Astrocyte (in vitro differentiated cells and primary cell): ENCODE measurements at regions not wholly inside any gene's neighbourhood (a gene's known extent, or its start where the extent isn't known, plus 50 kb on each side); places are given as distances from the start of the nearest gene placed in this dataset.

ENCODE experiments used
- DNase-seq: peaks from one replicate; pipeline ENCODE4 v3.0.0-alpha.2; 2010; ENCODE audit warnings: low read depth
- FAIRE-seq: peaks from 2 replicates; lab custom pipeline; 2011; peaks lifted over from hg19 to GRCh38; lab: Jason Lieb, UNC
- H2AFZ ChIP-seq: 2 replicates; pipeline ENCODE4 v1.6.0; 2012; ENCODE audit warnings: low read depth, low read length, inconsistent platforms
- H3K27ac ChIP-seq: 2 replicates; pipeline ENCODE4 v1.5.1; 2011; ENCODE audit warnings: low read depth, low read length, inconsistent platforms
- H3K27me3 ChIP-seq: 2 replicates; pipeline ENCODE4 v1.6.0; 2011; ENCODE audit warnings: low read length, inconsistent platforms; ENCODE audit not compliant: insufficient read depth
- H3K36me3 ChIP-seq: 2 replicates; pipeline ENCODE4 v1.5.1; 2011; ENCODE audit warnings: low read length, inconsistent platforms; ENCODE audit not compliant: insufficient read depth
- H3K4me1 ChIP-seq: 2 replicates; pipeline ENCODE4 v1.5.1; 2011; ENCODE audit warnings: low read length, inconsistent platforms; ENCODE audit not compliant: insufficient read depth
- H3K4me2 ChIP-seq: 2 replicates; pipeline ENCODE4 v1.6.0; 2012; ENCODE audit warnings: low read length, inconsistent platforms
- H3K4me3 ChIP-seq: 2 replicates; pipeline ENCODE4 v1.5.1; 2011; ENCODE audit warnings: low read depth, mild to moderate bottlenecking, low read length, inconsistent platforms; ENCODE audit not compliant: insufficient read depth
- H3K79me2 ChIP-seq: 2 replicates; pipeline ENCODE4 v1.6.0; 2012; ENCODE audit warnings: mild to moderate bottlenecking, low read length, inconsistent platforms; ENCODE audit not compliant: insufficient read depth
- H3K9ac ChIP-seq: 2 replicates; pipeline ENCODE4 v1.6.0; 2012; ENCODE audit warnings: mild to moderate bottlenecking, low read length, inconsistent platforms
- H3K9me3 ChIP-seq: 2 replicates; pipeline ENCODE4 v1.5.1; 2012; ENCODE audit warnings: low read depth, mild to moderate bottlenecking, low read length, inconsistent platforms; ENCODE audit not compliant: insufficient read depth
- H4K20me1 ChIP-seq: 2 replicates; pipeline ENCODE4 v1.6.0; 2012; ENCODE audit warnings: low read length, inconsistent platforms; ENCODE audit not compliant: insufficient read depth
- H3K27ac Mint-ChIP-seq: one replicate; pipeline ENCODE4 v1.8.0; 2021; ENCODE audit warnings: mild to moderate bottlenecking, mixed read lengths; ENCODE audit not compliant: unreplicated experiment
- H3K27me3 Mint-ChIP-seq: one replicate; pipeline ENCODE4 v1.8.0; 2021; ENCODE audit warnings: low read depth, mixed read lengths; ENCODE audit not compliant: unreplicated experiment
- H3K36me3 Mint-ChIP-seq: one replicate; pipeline ENCODE4 v1.8.0; 2021; ENCODE audit warnings: low read depth, mixed read lengths; ENCODE audit not compliant: unreplicated experiment
- H3K4me1 Mint-ChIP-seq: one replicate; pipeline ENCODE4 v1.8.0; 2021; ENCODE audit warnings: low read depth, mixed read lengths; ENCODE audit not compliant: unreplicated experiment
- H3K4me3 Mint-ChIP-seq: one replicate; pipeline ENCODE4 v1.8.0; 2021; ENCODE audit warnings: mild to moderate bottlenecking, moderate library complexity, mixed read lengths; ENCODE audit not compliant: unreplicated experiment
- H3K9me3 Mint-ChIP-seq: one replicate; pipeline ENCODE4 v1.8.0; 2021; ENCODE audit warnings: mild to moderate bottlenecking, mixed read lengths; ENCODE audit not compliant: unreplicated experiment
- EZH2 ChIP-seq: IDR thresholded peaks from 2 replicates; pipeline ENCODE4 v1.6.1; 2012; ENCODE audit warnings: mild to moderate bottlenecking, low read length, inconsistent platforms; ENCODE audit not compliant: insufficient read depth
- TF ChIP-seq, protein P1 (sequence below): IDR thresholded peaks from 2 replicates; pipeline ENCODE4 v1.5.1; 2011; ENCODE audit warnings: low read depth, mild to moderate bottlenecking, inconsistent platforms, low read length, moderate library complexity; ENCODE audit not compliant: insufficient read depth

DNA sequence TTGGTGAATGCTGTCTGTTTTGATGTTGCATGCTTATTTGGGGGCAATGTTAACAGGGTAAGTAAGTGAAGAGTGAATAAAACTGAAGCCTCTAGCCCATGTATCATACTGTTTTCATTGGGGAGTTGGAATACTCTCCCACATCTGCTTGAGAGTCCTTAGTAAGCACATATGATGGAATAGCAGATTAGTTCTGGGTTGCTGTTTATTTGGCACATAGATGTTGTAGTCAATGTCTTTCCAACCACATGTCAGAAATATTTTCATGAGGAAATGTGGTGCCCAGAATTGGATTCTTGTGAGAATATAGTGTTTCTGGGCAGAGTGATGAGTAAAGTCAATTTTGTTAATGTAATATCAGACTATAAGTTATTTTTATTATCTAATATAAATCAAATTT, 611.7 kb upstream of the FTMT start:
- no peak overlapping the region for H3K4me3 ChIP-seq
- H3K27ac ChIP-seq: no peak overlapping the region
- no peaks in the 10 kb centered on the region for H3K9me3 ChIP-seq
- H3K36me3 ChIP-seq: no peaks in the 10 kb centered on the region
- no peak overlapping the region for H3K9ac ChIP-seq
- no peaks in the 10 kb centered on the region for H3K27me3 ChIP-seq
- no peaks in the 10 kb centered on the region for H3K4me1 Mint-ChIP-seq
- no peak overlapping the region for H3K4me3 Mint-ChIP-seq
- H3K4me2 ChIP-seq: no peak overlapping the region
- peaks cover 5% of the 10 kb centered on the region for H3K9me3 Mint-ChIP-seq
- H4K20me1 ChIP-seq: no peaks in the 10 kb centered on the region
- H3K4me1 ChIP-seq: no peaks in the 10 kb centered on the region
- no peak for FAIRE-seq
- no peaks in the 10 kb centered on the region for H3K36me3 Mint-ChIP-seq
- DNase-seq: no peak
- H2AFZ ChIP-seq: no peak overlapping the region
- no peak for TF ChIP-seq EZH2
- TF ChIP-seq, protein P1, sequence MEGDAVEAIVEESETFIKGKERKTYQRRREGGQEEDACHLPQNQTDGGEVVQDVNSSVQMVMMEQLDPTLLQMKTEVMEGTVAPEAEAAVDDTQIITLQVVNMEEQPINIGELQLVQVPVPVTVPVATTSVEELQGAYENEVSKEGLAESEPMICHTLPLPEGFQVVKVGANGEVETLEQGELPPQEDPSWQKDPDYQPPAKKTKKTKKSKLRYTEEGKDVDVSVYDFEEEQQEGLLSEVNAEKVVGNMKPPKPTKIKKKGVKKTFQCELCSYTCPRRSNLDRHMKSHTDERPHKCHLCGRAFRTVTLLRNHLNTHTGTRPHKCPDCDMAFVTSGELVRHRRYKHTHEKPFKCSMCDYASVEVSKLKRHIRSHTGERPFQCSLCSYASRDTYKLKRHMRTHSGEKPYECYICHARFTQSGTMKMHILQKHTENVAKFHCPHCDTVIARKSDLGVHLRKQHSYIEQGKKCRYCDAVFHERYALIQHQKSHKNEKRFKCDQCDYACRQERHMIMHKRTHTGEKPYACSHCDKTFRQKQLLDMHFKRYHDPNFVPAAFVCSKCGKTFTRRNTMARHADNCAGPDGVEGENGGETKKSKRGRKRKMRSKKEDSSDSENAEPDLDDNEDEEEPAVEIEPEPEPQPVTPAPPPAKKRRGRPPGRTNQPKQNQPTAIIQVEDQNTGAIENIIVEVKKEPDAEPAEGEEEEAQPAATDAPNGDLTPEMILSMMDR: no peak
- H3K27ac Mint-ChIP-seq: no peak overlapping the region
- H3K27me3 Mint-ChIP-seq: no peaks in the 10 kb centered on the region
- no peaks in the 10 kb centered on the region for H3K79me2 ChIP-seq

DNA sequence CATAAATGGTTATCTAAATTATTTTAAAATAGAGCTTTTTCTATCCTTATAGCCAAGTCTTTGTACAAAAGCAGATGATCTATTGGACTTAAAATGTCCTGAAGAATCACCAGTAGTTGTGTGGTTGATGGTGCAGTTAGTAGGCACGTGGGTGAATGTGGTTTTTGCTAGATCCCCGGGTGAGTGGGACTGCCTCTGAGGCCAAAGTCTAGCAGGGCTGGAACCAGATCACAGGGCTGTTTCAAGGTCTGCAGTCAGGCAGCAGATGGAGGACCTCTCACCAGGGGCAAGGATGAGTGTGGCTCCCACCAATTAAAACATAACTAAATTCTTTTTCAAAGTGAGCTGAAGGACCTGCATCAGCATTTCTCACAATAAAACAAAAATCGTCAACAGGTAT, 604.7 kb upstream of the FTMT start:
- Mint-ChIP-seq H3K4me3 (no peak overlapping the region), H3K36me3 (no peaks in the 10 kb centered on the region), H3K4me1 (no peaks in the 10 kb centered on the region), H3K27me3 (no peaks in the 10 kb centered on the region), H3K27ac (no peak overlapping the region), H3K9me3 (peaks cover 5% of the 10 kb centered on the region)
- Histone ChIP-seq H3K4me3 (no peak overlapping the region), H4K20me1 (no peaks in the 10 kb centered on the region), H2AFZ (no peak overlapping the region), H3K36me3 (no peaks in the 10 kb centered on the region), H3K79me2 (no peaks in the 10 kb centered on the region), H3K9me3 (no peaks in the 10 kb centered on the region), H3K27me3 (no peaks in the 10 kb centered on the region), H3K4me1 (no peaks in the 10 kb centered on the region), H3K27ac (no peak overlapping the region), H3K4me2 (no peak overlapping the region), H3K9ac (no peak overlapping the region)
- FAIRE-seq (no peak), DNase-seq (no peak)
- TF ChIP-seq, protein P1: no peak
- TF ChIP-seq EZH2: no peak

- no peaks in the 10 kb centered on the region for H3K27me3 ChIP-seq
- no peak overlapping the region for H3K4me3 ChIP-seq
- H2AFZ ChIP-seq: no peak overlapping the region
- Mint-ChIP-seq H3K27ac (no peak overlapping the region), H3K4me3 (no peak overlapping the region), H3K4me1 (no peaks in the 10 kb centered on the region), H3K9me3 (peaks cover 5% of the 10 kb centered on the region), H3K27me3 (no peaks in the 10 kb centered on the region), H3K36me3 (no peaks in the 10 kb centered on the region)
- no peak for FAIRE-seq
- H3K9me3 ChIP-seq: no peaks in the 10 kb centered on the region
- H3K36me3 ChIP-seq: no peaks in the 10 kb centered on the region
- no peaks in the 10 kb centered on the region for H3K79me2 ChIP-seq
- TF ChIP-seq, protein P1: no peak
- no peak for TF ChIP-seq EZH2
- no peak overlapping the region for H3K27ac ChIP-seq
- H3K9ac ChIP-seq: no peak overlapping the region
- peak; percentile 39 for DNase-seq
- H4K20me1 ChIP-seq: no peaks in the 10 kb centered on the region
- H3K4me2 ChIP-seq: peak overlapping the region; percentile 20
- no peaks in the 10 kb centered on the region for H3K4me1 ChIP-seq
Observed at GRCh38 chr5:121251954-121252353, 599.7 kb upstream of the FTMT start.
